ENCODE measurements at regions not wholly inside any gene's neighbourhood (a gene's known extent, or its start where the extent isn't known, plus 50 kb on each side); places are given as distances from the start of the nearest gene placed in this dataset.

- peaks cover 6% of the 10 kb centered on the region; the same call in 1 of the 2 replicates for H3K4me1 Mint-ChIP-seq (ENCODE audit: low read depth)
- TF ChIP-seq CTCF (IDR thresholded peaks at IDR 0.05), result no peak
- no peak overlapping the region for H3K4me3 Mint-ChIP-seq
- H3K27ac Mint-ChIP-seq, result no peak overlapping the region
- H3K27me3 Mint-ChIP-seq (ENCODE audit: insufficient read depth), result peaks cover 37% of the 10 kb centered on the region
- no peak for DNase-seq
- no peaks in the 10 kb centered on the region for H3K36me3 Mint-ChIP-seq (ENCODE audit: low read depth)
- H3K9me3 Mint-ChIP-seq, result no peaks in the 10 kb centered on the region
Measured at GRCh38 chr4:15349965-15350364, 77.9 kb upstream of the C1QTNF7 start.

- peaks cover 6% of the 10 kb centered on the region; the same call in 1 of the 2 replicates for H3K4me1 Mint-ChIP-seq (ENCODE audit: low read depth)
- H3K27me3 Mint-ChIP-seq (ENCODE audit: insufficient read depth), result peaks cover 33% of the 10 kb centered on the region
- DNase-seq, result no peak
Measured at GRCh38 chr4:15352524-15352923, 75.3 kb upstream of the C1QTNF7 start.

GRCh38 chr4:15353207-15353606 is 74.6 kb upstream of the C1QTNF7 start:
- TF ChIP-seq CTCF (IDR thresholded peaks at IDR 0.05), result no peak
- DNase-seq, result no peak
- Mint-ChIP-seq H3K4me3 (no peak overlapping the region), H3K27me3 (ENCODE audit: insufficient read depth) (peaks cover 34% of the 10 kb centered on the region), H3K9me3 (no peaks in the 10 kb centered on the region), H3K27ac (no peak overlapping the region), H3K36me3 (ENCODE audit: low read depth) (no peaks in the 10 kb centered on the region), H3K4me1 (ENCODE audit: low read depth) (peaks cover 6% of the 10 kb centered on the region; the same call in 1 of the 2 replicates)

More at GRCh38 chr4:15352524-15352923, 75.3 kb upstream of the C1QTNF7 start:
- no peak overlapping the region for H3K4me3 Mint-ChIP-seq
- no peaks in the 10 kb centered on the region for H3K9me3 Mint-ChIP-seq
- no peak for TF ChIP-seq CTCF (IDR thresholded peaks at IDR 0.05)
- no peaks in the 10 kb centered on the region for H3K36me3 Mint-ChIP-seq (ENCODE audit: low read depth)
- H3K27ac Mint-ChIP-seq, result no peak overlapping the region

DNA sequence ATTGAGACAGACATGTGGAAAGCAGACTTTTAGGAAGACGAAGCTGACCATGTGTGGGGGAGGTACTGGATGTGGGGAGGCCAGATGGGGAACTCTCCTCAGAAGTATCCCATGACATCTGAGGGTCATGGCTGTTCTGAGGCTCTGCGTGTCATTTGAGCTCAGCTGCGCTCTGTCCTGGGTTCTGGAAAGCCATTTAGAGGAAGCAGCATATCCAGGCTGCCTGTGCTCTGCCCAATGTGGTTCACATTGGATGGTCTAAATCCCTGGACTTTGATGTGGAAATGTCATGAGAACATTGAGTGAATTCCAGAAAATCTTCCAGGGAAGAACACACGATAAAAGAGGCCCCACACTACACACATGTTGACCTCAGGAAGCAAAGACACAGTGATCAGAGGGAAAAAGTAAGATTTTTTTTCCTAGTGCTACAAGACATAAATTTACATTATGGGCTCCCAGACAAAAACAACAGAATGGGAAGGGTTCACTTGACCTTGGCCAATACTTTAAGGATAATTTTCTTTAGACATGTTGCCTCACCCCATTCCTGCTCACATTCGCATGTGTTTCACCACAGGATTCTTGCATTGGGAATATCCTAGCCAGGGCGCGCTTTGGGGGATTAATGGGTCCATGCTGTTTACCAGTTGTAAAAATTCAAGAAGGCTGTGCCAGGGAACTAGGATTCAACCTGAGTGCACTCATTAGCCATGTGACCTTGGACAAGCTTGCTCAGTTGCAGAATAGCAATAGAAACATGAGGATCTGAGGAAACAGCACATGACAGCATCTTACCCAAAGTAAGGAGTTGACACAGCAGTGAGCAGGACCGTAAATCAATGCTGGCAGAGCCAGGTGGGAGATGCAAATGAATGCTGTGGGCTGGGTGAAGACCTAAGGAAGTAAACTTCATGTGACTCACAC is 73.2 kb upstream of the C1QTNF7 start:
- Mint-ChIP-seq H3K36me3 (ENCODE audit: low read depth) (no peaks in the 10 kb centered on the region), H3K27me3 (ENCODE audit: insufficient read depth) (peaks cover 23% of the 10 kb centered on the region), H3K4me3 (no peak overlapping the region), H3K27ac (no peak overlapping the region), H3K4me1 (ENCODE audit: low read depth) (no peaks in the 10 kb centered on the region), H3K9me3 (no peaks in the 10 kb centered on the region)
- DNase-seq, result no peak
- no peak for TF ChIP-seq CTCF (IDR thresholded peaks at IDR 0.05)

DNA sequence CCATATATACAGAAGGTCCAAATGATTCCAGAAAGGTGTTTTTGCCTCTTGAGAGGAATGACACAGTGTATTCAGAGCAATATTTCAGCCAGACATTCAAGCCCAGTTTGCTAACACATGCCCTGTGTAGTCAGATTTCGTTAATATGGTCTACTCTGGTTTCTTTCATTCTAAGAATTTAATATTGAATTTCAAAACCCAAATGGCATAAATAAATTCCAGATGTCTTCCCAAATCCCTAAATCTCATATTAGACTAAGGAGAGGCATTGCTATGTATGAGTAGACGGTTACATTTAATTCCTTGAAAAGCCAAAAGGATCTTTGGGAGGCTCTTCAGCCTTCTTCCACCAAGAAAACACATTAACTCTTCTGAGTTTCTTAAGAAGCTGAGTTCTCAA is 66.3 kb upstream of the C1QTNF7 start:
- Mint-ChIP-seq H3K36me3 (ENCODE audit: low read depth) (no peaks in the 10 kb centered on the region), H3K27me3 (ENCODE audit: insufficient read depth) (peaks cover 9% of the 10 kb centered on the region), H3K4me1 (ENCODE audit: low read depth) (peaks cover 3% of the 10 kb centered on the region), H3K27ac (no peak overlapping the region), H3K4me3 (no peak overlapping the region), H3K9me3 (no peaks in the 10 kb centered on the region)
- no peak for TF ChIP-seq CTCF (IDR thresholded peaks at IDR 0.05)
- no peak for DNase-seq

Data from HFFc6 (cell line).